ENCODE measurements at regions not wholly inside any gene's neighbourhood (a gene's known extent, or its start where the extent isn't known, plus 50 kb on each side); places are given as distances from the start of the nearest gene placed in this dataset.
"Not testable (repeated sequence)": the region's sequence is repeated elsewhere in the genome, so short reads cannot be mapped to it uniquely, and the experiment has no call there.

GRCh38 chr13:44810061-44810840 lies 179.0 kb downstream of the NUFIP1 start:
- DNase-seq, result no peak

DNA sequence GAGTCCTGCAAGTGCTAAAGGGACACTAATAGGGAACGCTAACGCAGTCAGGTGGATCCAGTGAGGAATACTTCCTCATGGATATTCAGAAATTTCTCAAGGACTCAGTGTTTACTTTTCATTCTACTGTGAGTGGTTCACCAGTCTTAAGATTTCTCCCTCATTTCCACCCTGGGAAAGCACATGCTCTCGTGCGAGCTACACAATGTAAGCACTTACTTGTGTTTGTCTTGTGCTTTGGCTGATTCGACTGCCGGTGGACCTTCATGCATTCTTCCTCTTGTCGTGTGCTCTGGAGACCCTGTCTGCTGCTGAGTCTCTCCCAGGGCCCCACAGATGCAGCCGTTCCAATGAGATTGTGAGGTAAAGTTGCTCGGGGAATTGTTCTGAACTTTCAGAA lies 180.1 kb downstream of the NUFIP1 start:
- no peak for DNase-seq

- no peak for DNase-seq
Observed at GRCh38 chr13:44808185-44808584, 181.1 kb downstream of the NUFIP1 start.

GRCh38 chr13:44807449-44808034 lies 181.7 kb downstream of the NUFIP1 start:
- DNase-seq, result no peak

DNA sequence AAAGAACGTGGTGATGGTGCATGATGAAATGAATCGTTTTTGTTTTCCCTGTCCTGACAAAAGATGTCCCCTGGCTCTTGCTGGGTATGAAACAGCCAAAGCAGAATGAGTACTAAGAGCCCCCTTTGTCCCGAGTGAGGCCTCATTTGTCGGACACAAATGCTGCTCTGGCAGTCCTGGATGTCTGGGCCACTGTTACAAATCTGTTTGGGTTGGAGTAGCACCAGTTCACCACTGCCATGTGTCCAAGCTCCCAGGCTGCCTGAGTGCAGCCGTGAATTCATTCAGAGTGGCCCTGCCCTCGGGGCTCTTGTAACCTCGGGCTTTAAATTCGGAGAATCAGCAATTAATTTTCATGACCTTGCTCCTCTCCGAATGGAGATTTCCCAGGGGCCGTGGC lies 182.4 kb downstream of the NUFIP1 start:
- DNase-seq, result no peak

- DNase-seq, result no peak
Observed at GRCh38 chr13:44805585-44805984, 183.7 kb downstream of the NUFIP1 start.

DNA sequence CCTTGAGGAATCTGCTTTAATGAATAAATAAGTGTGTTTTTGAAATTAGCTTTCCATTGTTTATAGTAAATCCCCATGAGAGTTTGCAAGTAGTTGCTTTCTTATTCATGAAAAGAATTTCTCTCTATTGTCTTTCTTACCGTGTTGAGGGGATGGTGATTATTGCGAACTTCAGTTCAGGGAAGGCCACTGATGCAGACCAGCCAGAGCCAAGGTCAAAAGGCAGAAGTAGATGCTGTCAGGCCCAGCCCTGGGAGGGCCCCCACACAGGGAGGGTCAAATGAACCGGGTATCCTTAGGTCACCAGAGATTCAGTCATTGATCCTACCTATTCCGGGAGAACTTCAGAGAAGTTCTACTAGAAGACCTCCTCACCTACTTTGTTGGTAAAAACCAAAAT lies 185.9 kb downstream of the NUFIP1 start:
- DNase-seq, result no peak

- no peak for DNase-seq
Observed at GRCh38 chr13:44802491-44802890, 186.8 kb downstream of the NUFIP1 start.

GRCh38 chr13:44801990-44802389 lies 187.3 kb downstream of the NUFIP1 start:
- no peak for DNase-seq

- DNase-seq, result no peak
Observed at GRCh38 chr13:44800626-44801025, 188.6 kb downstream of the NUFIP1 start.

DNA sequence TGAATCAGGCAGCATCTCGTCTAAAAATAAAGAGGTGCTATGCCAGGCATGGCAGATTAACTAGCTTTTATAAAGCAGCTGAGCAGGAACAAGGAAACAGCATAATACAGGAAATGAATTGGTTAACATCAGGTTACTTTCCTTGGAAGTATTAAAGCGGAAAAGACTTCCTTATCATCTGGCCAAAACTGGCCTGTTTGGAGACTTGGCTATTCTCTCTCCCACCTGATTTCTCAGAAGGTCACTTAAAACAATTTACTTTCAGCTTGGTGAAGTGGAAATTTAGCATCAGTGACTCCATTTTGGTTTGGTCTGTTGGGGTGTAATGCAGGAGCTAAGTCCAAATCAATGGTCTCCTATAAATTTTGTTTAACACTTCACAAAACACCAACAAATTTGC lies 191.6 kb downstream of the NUFIP1 start:
- DNase-seq, result no peak

- no peak for DNase-seq
Observed at GRCh38 chr13:44796597-44797490, 192.4 kb downstream of the NUFIP1 start.

- DNase-seq, result not testable (repeated sequence)
Observed at GRCh38 chr13:44796039-44796438, 193.2 kb downstream of the NUFIP1 start.

GRCh38 chr13:44795176-44795575 lies 194.1 kb downstream of the NUFIP1 start:
- DNase-seq, result no peak

DNA sequence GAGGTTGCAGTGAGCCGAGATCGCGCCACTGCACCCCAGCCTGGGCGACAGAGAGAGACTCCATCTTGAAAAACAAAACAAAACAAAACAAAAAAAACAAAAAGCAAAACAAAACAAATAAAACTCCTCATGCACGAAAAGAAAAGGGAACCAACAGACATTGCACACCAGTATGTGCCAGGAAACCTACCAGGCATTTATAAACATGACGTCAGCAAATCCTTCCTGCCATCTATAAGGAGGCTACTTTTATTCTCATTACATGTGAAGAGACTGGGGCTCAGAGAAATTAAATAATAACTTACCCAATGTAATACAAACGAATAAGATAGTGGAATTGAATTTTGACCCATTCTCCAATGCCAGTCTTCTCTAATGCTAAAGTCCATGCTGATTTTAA lies 197.2 kb downstream of the NUFIP1 start:
- no peak for DNase-seq

GRCh38 chr13:44790289-44790688 lies 199.0 kb downstream of the NUFIP1 start:
- no peak for DNase-seq

- DNase-seq, result no peak
Observed at GRCh38 chr13:44787617-44788016, 201.7 kb downstream of the NUFIP1 start.

GRCh38 chr13:44786756-44787155 lies 202.5 kb downstream of the NUFIP1 start:
- no peak for DNase-seq

- DNase-seq, result no peak
Observed at GRCh38 chr13:44785401-44785800, 203.9 kb downstream of the NUFIP1 start.

DNA sequence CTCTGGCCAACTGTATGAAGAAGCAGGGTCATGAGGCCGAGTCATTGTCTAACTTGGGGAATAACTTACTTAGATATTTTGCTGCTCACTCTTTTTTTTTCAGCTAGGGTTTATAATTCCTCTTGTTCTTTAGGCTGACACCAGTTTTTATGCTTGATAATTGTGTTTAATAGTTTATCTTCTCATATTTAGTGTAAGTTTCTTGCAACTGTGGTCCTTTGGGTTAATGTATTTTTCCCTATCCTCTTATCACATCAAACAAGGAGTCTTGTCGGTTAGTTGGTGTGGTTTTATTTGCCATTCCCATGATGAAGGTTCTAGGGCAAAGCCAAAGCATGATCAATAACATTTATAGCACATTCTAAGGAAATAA lies 204.6 kb downstream of the NUFIP1 start:
- DNase-seq, result no peak

GRCh38 chr13:44783994-44784707 lies 205.1 kb downstream of the NUFIP1 start:
- no peak for DNase-seq

- no peak for DNase-seq
Observed at GRCh38 chr13:44780591-44781280, 204.6 kb upstream of the TSC22D1 start.
